CMK (cell line): ENCODE measurements at regions not wholly inside any gene's neighbourhood (a gene's known extent, or its start where the extent isn't known, plus 50 kb on each side); places are given as distances from the start of the nearest gene placed in this dataset.
A peak's percentile ranks its signal among the peaks of the same experiment; 100 is the strongest.

ENCODE experiments used
- DNase-seq: peaks from one replicate; pipeline ENCODE4 v3.0.0-alpha.2; 2010; ENCODE audit warnings: low read depth

DNA sequence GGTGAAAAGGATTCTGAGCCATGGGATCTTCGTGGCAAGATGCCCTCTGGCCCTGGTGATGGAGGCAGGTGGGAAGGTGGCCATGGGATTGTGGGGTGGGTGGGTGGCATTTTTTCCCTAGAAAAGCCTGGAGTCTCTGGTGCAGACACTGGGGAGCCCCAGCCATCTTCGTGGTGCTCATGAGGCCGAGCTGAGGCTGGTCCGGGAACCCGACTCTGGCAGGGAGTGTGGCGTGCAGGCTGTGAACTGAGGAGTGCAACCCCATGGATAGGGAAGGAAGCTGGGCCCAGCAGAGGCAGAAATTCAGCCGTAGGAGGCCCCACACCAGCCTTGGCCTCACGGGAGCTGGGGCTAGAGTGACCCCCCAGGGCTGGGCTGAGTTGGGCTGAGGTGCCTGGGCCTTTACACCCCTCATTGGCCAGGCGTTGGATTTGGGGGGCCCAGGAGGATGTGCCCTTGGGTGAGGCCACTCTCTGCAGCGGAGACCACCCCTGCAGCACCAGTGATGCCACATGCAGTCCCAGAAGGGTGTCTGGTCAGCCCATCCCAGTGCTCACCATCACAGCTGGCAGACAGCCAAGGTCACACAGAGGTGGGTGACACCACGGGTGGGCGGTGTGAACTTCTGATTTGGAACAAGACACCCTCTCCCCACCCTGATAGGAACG lies 115.6 kb upstream of the HDAC4 start:
- no peak for DNase-seq

DNA sequence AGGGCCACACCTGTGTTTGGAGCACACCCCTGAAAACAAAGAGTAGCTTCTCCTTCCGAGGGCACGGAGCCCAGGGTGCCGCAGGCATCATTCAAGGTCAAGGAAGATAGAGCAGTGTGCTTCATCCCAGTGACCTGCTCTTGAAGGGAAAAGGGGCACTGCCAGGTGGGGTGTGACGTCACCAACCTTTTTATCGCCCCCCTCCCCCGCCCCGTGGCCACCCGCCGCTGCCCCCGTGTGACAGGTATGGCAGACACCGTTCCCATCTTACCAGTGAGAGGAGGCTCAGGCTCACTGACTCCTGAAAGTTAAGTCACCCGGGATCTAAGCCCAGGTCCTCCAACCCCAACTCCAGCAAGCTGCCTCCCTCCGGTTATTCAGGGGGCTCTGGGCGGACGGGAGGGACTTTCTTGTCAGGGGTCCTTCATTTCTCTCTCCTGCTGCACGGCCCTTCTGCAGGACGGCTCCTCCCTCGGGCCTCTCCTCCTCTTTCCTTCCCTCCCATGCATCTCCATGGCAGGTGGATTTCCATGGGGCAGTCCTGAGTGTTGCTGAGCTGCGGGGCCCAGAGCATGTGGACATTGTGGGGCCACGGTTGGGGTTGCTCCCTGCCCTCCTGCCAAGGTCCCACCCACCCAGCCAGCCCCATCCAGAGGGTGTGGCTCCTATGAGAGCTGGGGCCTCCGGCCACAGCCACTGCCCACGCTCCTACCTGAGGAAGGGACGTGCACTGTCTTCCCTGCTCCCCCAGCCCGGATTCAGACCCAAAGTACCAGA lies 114.1 kb upstream of the HDAC4 start:
- no peak for DNase-seq

DNA sequence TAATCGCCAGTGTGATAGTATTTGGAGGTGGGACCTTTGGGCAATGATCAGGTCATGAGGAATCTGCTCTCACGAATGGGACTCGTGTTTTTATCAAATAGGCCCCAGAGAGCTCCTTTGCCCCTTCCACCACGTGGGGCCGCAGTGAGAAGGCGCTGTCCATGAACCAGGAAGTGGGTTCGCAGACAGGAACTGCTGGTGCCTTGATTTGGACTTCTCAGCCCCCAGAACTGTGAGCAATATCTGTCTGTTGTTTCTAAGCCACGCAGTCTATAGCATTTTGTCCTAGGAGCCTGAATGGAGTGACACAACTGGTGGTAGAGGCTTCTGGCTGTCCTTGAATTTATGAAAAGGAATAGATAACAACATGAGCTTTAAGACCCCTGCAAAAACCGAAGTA lies 111.2 kb upstream of the HDAC4 start:
- DNase-seq: no peak

DNA sequence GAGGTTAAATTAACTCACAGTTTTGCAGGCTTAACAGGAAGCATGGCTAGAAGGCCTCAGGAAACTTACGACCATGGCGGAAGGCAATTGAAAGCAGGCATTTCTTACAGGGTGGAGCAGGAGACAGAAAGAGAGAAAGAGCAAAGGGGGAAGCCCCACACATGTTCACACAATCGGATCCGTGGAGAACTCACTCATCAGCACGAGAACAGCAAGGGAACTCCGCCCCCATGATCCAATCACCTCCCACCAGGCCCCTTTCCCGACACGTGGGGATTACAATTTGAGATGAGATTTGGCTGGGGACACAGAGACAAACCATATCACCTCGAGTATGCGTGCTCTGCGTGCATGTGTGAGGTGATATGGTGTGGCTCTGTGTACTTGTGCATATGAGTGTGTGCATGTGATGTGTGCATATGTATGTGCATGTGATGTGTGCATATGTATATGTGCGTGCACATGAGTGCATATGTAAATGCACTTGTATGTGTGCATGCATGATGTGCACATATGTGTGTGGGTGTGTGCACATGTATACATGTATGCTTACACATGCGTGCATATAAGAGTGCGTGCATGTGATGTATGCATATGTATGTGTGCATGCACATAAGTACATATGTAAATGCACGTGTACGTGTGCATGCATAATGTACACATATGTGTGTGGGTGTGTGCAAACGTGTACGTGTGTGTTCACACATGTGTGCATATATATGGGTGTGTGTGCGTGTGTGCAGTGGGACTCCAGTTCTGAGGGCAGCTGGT lies 108.7 kb upstream of the HDAC4 start:
- DNase-seq: no peak

DNA sequence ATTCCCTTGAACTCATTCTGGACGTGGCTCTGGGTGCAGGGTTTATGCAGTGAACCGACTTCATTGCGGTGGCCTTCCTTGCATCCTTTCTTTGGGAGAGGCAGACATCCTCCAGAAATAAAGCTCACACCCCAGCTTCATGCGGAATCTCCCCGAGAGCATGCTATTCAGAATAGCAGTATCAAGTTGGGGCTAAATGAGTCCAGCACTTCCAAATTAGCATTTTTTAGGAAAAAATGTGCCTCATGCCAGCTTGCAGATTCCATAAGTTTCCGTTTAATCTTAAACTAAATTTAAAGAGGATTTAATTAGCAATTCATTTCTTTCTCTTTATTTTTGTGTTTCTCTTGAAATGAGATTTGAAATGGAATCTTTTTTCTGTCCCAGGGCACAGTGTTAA lies 107.4 kb upstream of the HDAC4 start:
- no peak for DNase-seq

- no peak for DNase-seq
Measured at GRCh38 chr2:239507576-239508258, 106.9 kb upstream of the HDAC4 start.

DNA sequence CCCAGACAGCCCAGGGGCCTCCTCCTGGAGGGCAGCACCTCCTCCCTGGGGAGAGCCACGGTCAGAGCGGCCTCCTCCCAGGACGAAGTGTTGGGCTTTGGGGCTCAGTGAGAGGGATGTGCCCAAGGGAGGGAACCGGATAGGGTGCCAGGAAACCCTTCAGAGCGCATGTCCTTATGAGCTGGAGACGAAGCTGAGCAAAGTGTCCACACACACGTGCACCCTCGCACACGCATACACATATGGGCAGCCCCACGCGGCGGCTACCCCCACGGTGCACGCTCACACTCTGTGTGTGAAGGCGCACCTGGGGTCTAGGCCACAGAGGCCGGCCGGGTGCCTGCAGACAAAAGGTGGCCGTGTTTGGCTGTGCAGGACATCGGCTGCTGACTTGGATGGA lies 106.1 kb upstream of the HDAC4 start:
- DNase-seq: no peak

DNA sequence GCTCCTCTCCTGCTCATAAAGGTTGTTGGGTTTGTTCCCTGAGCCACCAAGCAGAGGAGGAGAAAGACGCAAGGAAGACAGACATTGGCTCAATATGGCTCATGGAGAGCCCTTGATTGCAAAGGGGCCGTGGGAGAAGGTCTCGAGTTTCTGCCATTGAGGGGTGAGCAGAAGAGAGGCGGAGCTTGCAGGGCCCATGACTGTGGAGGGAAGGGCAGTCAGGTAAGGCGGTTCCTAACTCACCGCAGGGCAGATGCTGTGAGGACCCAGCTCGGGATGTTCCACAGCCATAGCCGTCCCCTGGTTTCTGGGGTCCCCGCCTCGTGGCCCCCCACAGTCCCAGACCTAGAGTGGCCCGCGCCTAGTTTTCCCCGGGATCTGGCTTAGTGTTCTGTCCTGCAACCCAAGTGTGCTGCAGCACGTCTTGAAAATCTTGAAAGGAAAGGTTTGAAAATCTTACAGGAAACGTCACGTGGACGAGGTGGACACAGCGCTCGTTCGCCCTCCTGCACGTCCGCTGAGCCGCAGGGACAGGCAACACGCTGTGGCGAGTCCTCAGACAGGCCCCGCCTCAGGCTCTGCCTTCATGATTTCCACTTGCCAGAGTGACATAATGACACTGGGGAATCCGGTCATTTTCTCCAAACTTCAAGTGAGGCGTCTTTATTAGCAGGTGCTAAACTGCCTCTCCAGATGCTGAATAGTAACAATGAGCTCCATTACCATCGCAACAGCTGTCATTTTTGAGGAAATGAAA lies 105.5 kb upstream of the HDAC4 start:
- no peak for DNase-seq

GRCh38 chr2:239504643-239505235 lies 103.9 kb upstream of the HDAC4 start:
- DNase-seq: no peak

GRCh38 chr2:239502430-239503186 lies 101.8 kb upstream of the HDAC4 start:
- DNase-seq: no peak

GRCh38 chr2:239500574-239501550 lies 100.0 kb upstream of the HDAC4 start:
- no peak for DNase-seq

DNA sequence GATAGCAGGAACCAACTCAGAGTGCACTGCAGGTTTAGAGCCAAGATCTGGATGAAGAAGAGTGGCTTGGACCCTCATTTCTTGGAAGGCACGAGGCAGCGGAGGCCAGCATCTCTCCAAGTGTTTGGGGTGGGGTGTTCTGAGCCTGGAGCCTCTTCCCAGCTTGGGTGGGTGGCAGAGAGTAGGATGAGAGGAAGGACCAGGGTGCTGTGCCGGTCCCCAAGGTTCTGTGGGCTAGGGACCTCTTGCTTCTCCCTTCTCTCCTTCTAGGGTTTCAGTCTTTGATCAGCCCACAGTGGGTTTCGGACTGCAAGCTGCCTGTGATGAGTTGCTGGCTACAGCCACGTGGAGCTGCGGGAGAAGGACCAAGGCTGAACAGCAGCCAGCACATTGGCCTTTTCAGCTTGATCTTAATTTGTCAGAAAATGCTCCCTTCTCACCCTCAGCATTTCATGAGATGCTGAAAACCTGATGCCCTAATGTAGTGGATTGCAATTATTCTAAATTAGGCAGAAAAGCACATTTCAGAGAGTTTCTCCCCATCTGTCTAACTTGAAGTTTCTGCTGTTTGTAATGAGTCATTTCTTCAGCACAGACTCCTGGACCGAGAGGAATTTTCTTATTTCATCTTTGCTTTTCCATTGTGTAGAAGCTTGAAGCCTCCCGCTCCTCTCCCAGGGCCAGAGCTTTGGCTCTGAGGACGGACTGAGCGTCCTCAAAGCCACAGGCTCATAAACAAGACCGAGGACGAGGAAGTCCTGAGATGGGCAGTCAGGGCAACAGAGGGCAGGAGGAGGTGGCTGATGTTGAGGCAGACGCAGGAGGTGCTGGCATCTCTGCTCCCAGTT lies 99.1 kb upstream of the HDAC4 start:
- DNase-seq: no peak

GRCh38 chr2:239498981-239499634 lies 98.3 kb upstream of the HDAC4 start:
- no peak for DNase-seq

GRCh38 chr2:239498576-239498975 lies 97.8 kb upstream of the HDAC4 start:
- no peak for DNase-seq

GRCh38 chr2:239496700-239497099 lies 95.9 kb upstream of the HDAC4 start:
- peak; percentile 2 for DNase-seq

DNA sequence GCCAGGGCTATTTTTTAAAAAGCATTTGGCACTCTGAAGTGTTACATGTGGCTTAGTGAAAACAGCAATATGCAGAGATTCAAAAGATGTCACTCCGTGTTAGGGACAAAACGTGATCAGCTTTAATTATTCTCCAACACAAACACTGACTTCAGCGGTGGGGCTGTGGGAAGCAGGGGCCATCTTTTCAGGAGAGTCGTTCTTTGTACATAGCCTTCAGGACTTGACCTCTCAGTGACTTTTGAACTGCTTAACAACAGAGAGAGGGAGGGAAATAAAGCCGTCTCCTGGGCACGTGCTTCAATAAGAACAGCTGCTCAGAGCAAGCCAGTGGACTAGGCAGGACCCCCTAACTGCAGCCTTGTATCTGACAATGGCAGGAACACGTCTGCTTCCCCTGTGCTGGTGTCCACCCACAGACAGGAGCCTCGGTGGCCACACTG lies 95.0 kb upstream of the HDAC4 start:
- DNase-seq: no peak

- DNase-seq: no peak
Measured at GRCh38 chr2:239495175-239495574, 94.4 kb upstream of the HDAC4 start.

GRCh38 chr2:239494578-239494977 lies 93.8 kb upstream of the HDAC4 start:
- DNase-seq: no peak
